ENCODE measurements at regions not wholly inside any gene's neighbourhood (a gene's known extent, or its start where the extent isn't known, plus 50 kb on each side); places are given as distances from the start of the nearest gene placed in this dataset.

DNA sequence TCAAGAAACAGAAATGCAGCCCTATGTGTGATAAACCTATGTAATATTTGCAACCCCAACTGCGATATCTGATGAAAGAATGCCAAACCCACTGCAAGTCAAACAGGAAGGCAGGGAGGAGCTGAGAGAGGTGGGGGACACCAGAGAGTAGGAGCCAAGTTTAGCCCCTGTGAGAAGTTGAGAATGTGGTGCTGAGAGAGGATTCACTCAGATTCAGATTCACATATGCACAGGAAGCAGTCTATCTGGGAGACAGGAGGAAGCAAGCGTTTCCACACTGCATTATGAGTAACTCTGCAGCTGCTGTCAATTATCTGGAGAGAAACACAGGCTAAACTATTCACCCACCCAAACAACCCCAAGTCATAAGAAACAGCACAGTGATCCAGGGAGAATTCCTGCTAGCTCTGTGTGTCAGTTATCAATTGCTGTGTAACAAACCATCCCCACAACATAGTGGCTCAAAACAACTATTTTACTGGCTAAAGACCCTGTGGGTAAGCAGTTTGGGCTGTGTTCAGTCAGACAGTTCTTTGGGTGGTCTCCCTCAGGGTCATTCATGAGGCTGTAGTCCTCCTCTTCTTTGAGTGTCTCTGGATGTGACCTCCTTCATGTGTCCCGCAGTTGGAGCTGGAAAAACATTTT, 161.9 kb upstream of the RAI14 start:
- no peak overlapping the region for H3K4me3 ChIP-seq
- H3K4me1 ChIP-seq (ENCODE audit: low read depth): peaks cover 12% of the 10 kb centered on the region
- H3K27me3 ChIP-seq: no peaks in the 10 kb centered on the region
- H3K36me3 ChIP-seq: no peaks in the 10 kb centered on the region
- H3K27ac ChIP-seq: no peak overlapping the region
- no peaks in the 10 kb centered on the region for H3K9me3 ChIP-seq (ENCODE audit: low read depth)
- DNase-seq (ENCODE audit: low read depth in 1 of 2, low spot score in 1 of 2): peak in 1 of 2 donors; percentile 52
- TF ChIP-seq, protein P1, sequence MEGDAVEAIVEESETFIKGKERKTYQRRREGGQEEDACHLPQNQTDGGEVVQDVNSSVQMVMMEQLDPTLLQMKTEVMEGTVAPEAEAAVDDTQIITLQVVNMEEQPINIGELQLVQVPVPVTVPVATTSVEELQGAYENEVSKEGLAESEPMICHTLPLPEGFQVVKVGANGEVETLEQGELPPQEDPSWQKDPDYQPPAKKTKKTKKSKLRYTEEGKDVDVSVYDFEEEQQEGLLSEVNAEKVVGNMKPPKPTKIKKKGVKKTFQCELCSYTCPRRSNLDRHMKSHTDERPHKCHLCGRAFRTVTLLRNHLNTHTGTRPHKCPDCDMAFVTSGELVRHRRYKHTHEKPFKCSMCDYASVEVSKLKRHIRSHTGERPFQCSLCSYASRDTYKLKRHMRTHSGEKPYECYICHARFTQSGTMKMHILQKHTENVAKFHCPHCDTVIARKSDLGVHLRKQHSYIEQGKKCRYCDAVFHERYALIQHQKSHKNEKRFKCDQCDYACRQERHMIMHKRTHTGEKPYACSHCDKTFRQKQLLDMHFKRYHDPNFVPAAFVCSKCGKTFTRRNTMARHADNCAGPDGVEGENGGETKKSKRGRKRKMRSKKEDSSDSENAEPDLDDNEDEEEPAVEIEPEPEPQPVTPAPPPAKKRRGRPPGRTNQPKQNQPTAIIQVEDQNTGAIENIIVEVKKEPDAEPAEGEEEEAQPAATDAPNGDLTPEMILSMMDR (IDR thresholded peaks at IDR 0.05; ENCODE audit: low read depth, low read length): no peak

DNA sequence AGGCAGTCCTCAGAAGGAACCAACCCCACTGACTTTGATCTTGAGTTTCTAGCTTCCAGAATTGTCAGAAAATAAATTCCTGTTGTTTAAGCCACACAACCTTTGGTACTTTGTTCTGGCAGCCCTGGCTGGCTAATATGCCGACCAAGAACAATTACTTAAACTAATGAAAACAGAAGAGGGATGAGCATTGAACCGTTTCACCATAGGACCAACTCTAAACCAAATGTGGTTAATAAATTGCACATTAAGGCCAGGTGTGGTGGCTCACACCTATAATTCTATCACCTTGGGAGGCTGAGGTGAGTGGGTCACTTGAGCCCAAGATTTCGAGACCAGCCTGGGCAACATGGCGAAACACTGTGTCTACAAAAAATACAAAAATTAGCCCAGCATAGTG, 160.9 kb upstream of the RAI14 start:
- Histone ChIP-seq H3K36me3 (no peaks in the 10 kb centered on the region), H3K27ac (no peak overlapping the region), H3K4me1 (ENCODE audit: low read depth) (peaks cover 10% of the 10 kb centered on the region), H3K27me3 (no peaks in the 10 kb centered on the region), H3K4me3 (no peak overlapping the region), H3K9me3 (ENCODE audit: low read depth) (no peaks in the 10 kb centered on the region)
- DNase-seq (ENCODE audit: low read depth in 1 of 2, low spot score in 1 of 2): no peak
- TF ChIP-seq, protein P1 (IDR thresholded peaks at IDR 0.05; ENCODE audit: low read depth, low read length): no peak

DNA sequence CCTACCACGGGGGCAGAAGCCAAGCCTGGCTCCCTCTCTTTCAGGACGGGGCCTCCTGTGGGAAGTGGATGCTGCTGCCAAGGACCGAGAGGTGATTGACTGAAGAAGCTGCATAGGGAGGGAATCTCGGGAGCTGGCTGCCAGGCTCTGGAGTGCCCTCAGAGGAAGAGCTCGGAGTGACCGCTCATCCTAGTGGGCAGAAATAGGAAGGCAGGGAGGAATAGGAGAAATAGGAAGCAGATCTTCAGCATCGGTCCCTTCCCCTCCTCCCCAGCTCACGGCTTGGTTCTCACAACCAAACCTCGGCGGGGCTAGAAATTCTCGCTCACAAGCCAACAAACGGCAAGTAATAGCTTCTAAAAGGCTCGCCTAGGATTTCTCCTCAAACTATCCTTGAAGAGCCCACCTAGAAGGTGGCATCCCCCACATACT, 159.9 kb upstream of the RAI14 start:
- peaks cover 2% of the 10 kb centered on the region for H3K4me1 ChIP-seq (ENCODE audit: low read depth)
- no peaks in the 10 kb centered on the region for H3K36me3 ChIP-seq
- H3K4me3 ChIP-seq: no peak overlapping the region
- no peaks in the 10 kb centered on the region for H3K9me3 ChIP-seq (ENCODE audit: low read depth)
- no peak overlapping the region for H3K27ac ChIP-seq
- TF ChIP-seq, protein P1 (IDR thresholded peaks at IDR 0.05; ENCODE audit: low read depth, low read length): no peak
- DNase-seq (ENCODE audit: low read depth in 1 of 2, low spot score in 1 of 2): no peak
- no peaks in the 10 kb centered on the region for H3K27me3 ChIP-seq

DNA sequence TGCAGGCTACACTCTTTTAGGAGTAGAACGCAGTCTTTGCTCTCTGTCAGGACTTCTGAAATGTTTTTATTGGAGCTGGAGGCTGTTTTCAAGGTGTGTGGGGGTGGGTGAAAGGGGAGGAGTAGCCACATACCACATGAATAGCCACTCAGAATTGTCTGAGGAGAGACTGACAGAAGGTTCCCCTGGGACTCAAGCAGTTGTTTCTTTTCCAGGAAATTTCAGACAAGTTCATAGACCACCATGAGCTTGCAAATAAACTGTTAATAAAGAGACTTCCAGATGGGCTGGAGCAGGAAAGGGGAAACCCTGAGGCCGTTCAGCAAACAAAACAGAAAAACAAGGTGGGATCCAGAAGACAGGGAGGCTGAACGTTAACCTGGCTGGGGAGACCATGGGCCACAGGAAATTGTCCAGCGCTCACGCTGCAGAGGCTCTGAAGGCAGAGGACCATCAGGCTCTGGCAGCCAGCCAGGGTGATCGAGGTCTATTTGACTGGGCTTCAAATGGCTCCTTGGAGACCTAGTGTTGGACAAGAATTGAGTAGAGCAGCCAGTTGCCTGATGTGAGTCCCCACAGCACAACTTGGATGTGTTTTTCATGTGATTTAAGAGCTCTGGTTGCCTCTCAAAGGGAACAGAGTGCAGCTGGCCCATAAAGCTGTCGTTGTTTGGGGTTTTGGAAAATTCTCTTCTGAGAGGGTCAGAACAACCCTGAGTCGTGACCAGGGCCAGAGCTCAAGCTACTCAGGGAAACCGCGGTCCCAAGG, 159.2 kb upstream of the RAI14 start:
- Histone ChIP-seq H3K27me3 (no peaks in the 10 kb centered on the region), H3K9me3 (ENCODE audit: low read depth) (no peaks in the 10 kb centered on the region), H3K36me3 (no peaks in the 10 kb centered on the region), H3K27ac (no peak overlapping the region), H3K4me3 (no peak overlapping the region), H3K4me1 (ENCODE audit: low read depth) (no peaks in the 10 kb centered on the region)
- TF ChIP-seq, protein P1 (IDR thresholded peaks at IDR 0.05; ENCODE audit: low read depth, low read length): no peak
- peak in 1 of 2 donors; percentile 41 for DNase-seq (ENCODE audit: low read depth in 1 of 2, low spot score in 1 of 2)

DNA sequence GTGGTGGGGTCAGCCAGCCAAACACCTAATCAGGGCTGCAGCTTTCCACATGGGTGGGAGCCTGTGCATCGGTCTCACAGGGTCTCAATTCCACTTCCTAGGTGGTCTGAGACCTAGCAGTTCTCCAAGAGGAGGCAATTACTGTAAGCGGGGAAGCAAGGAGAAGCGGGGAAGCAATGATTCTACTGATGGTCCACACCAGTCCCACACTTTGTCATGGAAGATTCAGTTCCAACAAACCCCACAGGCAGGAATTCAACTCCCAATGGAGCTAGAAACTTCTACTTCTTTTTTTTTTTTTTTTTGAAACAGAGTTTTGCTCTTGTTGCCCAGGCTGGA, 158.7 kb upstream of the RAI14 start:
- no peaks in the 10 kb centered on the region for H3K9me3 ChIP-seq (ENCODE audit: low read depth)
- no peak overlapping the region for H3K27ac ChIP-seq
- no peaks in the 10 kb centered on the region for H3K27me3 ChIP-seq
- H3K4me1 ChIP-seq (ENCODE audit: low read depth): no peaks in the 10 kb centered on the region
- no peak for DNase-seq (ENCODE audit: low read depth in 1 of 2, low spot score in 1 of 2)
- H3K4me3 ChIP-seq: no peak overlapping the region
- no peaks in the 10 kb centered on the region for H3K36me3 ChIP-seq
- TF ChIP-seq, protein P1 (IDR thresholded peaks at IDR 0.05; ENCODE audit: low read depth, low read length): no peak
